ENCODE measurements at regions not wholly inside any gene's neighbourhood (a gene's known extent, or its start where the extent isn't known, plus 50 kb on each side); places are given as distances from the start of the nearest gene placed in this dataset.

DNA sequence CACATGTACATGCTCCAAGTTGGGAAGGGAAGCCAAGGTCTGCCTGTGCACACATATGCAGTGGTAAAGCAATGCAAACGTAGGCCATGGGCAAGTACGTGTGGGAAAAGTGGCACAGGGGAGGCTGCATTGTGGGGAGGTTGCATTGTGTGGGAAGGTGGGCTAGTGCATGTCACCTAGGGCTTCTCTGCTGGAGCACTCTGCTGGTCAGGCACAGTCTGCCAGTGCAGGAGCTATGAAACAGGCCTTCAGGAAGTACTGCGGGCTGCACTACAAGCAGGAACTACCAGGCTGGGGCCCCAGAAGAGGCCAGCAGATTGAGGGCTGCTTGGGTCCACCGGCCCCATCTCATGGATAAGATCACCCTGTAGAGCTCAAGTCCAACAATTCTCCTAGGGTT, 1694.6 kb upstream of the CDH6 start:
- Mint-ChIP-seq H3K4me3 (no peak overlapping the region), H3K27ac (no peak overlapping the region), H3K9me3 (peaks cover 13 to 25% of the 10 kb centered on the region in 2 donors), H3K27me3 (ENCODE audit: low read depth in 2 of 2) (no peaks in the 10 kb centered on the region), H3K36me3 (peaks cover 28% of the 10 kb centered on the region), H3K4me1 (no peaks in the 10 kb centered on the region)
- ATAC-seq = no peak
- Histone ChIP-seq H3K36me3 (ENCODE audit: control insufficient read depth, insufficient read depth, low read length) (no peaks in the 10 kb centered on the region), H3K4me1 (ENCODE audit: control insufficient read depth, insufficient read depth, low read length) (no peaks in the 10 kb centered on the region), H3K27me3 (ENCODE audit: control insufficient read depth, insufficient read depth, low read length) (no peaks in the 10 kb centered on the region), H3K27ac (ENCODE audit: low read length) (no peak overlapping the region), H3K4me3 (ENCODE audit: low read length) (no peak overlapping the region), H3K9me3 (ENCODE audit: control insufficient read depth, insufficient read depth, low read length) (peaks cover 16% of the 10 kb centered on the region)
- intact Hi-C loops (cut with micrococcal nuclease) = no loop called here
- no peak for DNase-seq
- WGBS (ENCODE audit: insufficient coverage) = 93% methylated on average over 4 of the region's 4 CpGs
- TF ChIP-seq, protein P1, sequence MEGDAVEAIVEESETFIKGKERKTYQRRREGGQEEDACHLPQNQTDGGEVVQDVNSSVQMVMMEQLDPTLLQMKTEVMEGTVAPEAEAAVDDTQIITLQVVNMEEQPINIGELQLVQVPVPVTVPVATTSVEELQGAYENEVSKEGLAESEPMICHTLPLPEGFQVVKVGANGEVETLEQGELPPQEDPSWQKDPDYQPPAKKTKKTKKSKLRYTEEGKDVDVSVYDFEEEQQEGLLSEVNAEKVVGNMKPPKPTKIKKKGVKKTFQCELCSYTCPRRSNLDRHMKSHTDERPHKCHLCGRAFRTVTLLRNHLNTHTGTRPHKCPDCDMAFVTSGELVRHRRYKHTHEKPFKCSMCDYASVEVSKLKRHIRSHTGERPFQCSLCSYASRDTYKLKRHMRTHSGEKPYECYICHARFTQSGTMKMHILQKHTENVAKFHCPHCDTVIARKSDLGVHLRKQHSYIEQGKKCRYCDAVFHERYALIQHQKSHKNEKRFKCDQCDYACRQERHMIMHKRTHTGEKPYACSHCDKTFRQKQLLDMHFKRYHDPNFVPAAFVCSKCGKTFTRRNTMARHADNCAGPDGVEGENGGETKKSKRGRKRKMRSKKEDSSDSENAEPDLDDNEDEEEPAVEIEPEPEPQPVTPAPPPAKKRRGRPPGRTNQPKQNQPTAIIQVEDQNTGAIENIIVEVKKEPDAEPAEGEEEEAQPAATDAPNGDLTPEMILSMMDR (IDR thresholded peaks at IDR 0.05) = no peak

DNA sequence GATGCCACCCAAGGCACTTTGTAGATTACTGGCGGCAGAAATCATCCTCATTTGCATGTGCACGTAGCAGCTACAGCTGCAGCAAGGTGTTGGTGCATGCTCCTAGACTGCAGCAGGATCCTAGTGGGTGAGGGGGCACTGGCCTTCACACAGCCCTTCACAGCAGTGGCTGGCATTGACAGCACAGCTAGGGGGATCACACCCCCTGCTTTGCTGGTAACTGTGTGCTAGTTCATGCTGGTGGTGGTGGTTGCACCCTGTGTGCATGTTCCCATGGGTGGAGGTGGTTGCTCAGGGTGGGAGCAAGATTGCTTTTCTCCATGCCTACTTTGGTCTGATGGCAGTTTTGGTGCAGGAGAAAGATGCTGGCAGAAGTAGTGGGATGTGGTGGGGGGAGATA, 1695.1 kb upstream of the CDH6 start:
- Histone ChIP-seq H3K36me3 (ENCODE audit: control insufficient read depth, insufficient read depth, low read length) (no peaks in the 10 kb centered on the region), H3K4me3 (ENCODE audit: low read length) (no peak overlapping the region), H3K27ac (ENCODE audit: low read length) (no peak overlapping the region), H3K9me3 (ENCODE audit: control insufficient read depth, insufficient read depth, low read length) (peaks cover 16% of the 10 kb centered on the region), H3K27me3 (ENCODE audit: control insufficient read depth, insufficient read depth, low read length) (no peaks in the 10 kb centered on the region), H3K4me1 (ENCODE audit: control insufficient read depth, insufficient read depth, low read length) (no peaks in the 10 kb centered on the region)
- Mint-ChIP-seq H3K27ac (no peak overlapping the region), H3K4me3 (no peak overlapping the region), H3K36me3 (peaks cover 28% of the 10 kb centered on the region), H3K27me3 (ENCODE audit: low read depth in 2 of 2) (no peaks in the 10 kb centered on the region), H3K4me1 (no peaks in the 10 kb centered on the region), H3K9me3 (peaks cover 15 to 25% of the 10 kb centered on the region in 2 donors)
- DNase-seq (no peak), ATAC-seq (no peak)
- intact Hi-C loops (cut with micrococcal nuclease) = no loop called here
- TF ChIP-seq, protein P1 (IDR thresholded peaks at IDR 0.05) = no peak
- 89% methylated on average over 2 of the region's 2 CpGs for WGBS (ENCODE audit: insufficient coverage)

- H3K27me3 Mint-ChIP-seq (ENCODE audit: low read depth in 2 of 2) = no peaks in the 10 kb centered on the region
- Histone ChIP-seq H3K4me3 (ENCODE audit: low read length) (no peak overlapping the region), H3K27me3 (ENCODE audit: control insufficient read depth, insufficient read depth, low read length) (no peaks in the 10 kb centered on the region), H3K4me1 (ENCODE audit: control insufficient read depth, insufficient read depth, low read length) (no peaks in the 10 kb centered on the region), H3K27ac (ENCODE audit: low read length) (no peak overlapping the region), H3K9me3 (ENCODE audit: control insufficient read depth, insufficient read depth, low read length) (peaks cover 7% of the 10 kb centered on the region), H3K36me3 (ENCODE audit: control insufficient read depth, insufficient read depth, low read length) (no peaks in the 10 kb centered on the region)
- 100% methylated on average over 1 of the region's 3 CpGs for WGBS (ENCODE audit: insufficient coverage)
- DNase-seq (no peak), ATAC-seq (no peak)
- intact Hi-C loops (cut with micrococcal nuclease) = no loop called here
- H3K4me3 Mint-ChIP-seq = no peak overlapping the region
- H3K36me3 Mint-ChIP-seq = peaks cover 12% of the 10 kb centered on the region
- H3K4me1 Mint-ChIP-seq = no peaks in the 10 kb centered on the region
- peaks cover 10 to 29% of the 10 kb centered on the region in 2 donors for H3K9me3 Mint-ChIP-seq
- H3K27ac Mint-ChIP-seq = no peak overlapping the region
- TF ChIP-seq, protein P1 (IDR thresholded peaks at IDR 0.05) = no peak
Measured at GRCh38 chr5:29485333-29485732, 1708.2 kb upstream of the CDH6 start.

GRCh38 chr5:29469581-29469980, 1723.9 kb upstream of the CDH6 start:
- Mint-ChIP-seq H3K4me1 (no peaks in the 10 kb centered on the region), H3K4me3 (no peak overlapping the region), H3K36me3 (peaks cover 5% of the 10 kb centered on the region), H3K27ac (no peak overlapping the region), H3K27me3 (ENCODE audit: low read depth in 2 of 2) (no peaks in the 10 kb centered on the region), H3K9me3 (peaks cover 7 to 27% of the 10 kb centered on the region in 2 donors)
- TF ChIP-seq, protein P1 (IDR thresholded peaks at IDR 0.05) = no peak
- DNase-seq (no peak), ATAC-seq (no peak)
- Histone ChIP-seq H3K4me1 (ENCODE audit: control insufficient read depth, insufficient read depth, low read length) (no peaks in the 10 kb centered on the region), H3K27ac (ENCODE audit: low read length) (no peak overlapping the region), H3K36me3 (ENCODE audit: control insufficient read depth, insufficient read depth, low read length) (no peaks in the 10 kb centered on the region), H3K4me3 (ENCODE audit: low read length) (no peak overlapping the region), H3K9me3 (ENCODE audit: control insufficient read depth, insufficient read depth, low read length) (peaks cover 8% of the 10 kb centered on the region), H3K27me3 (ENCODE audit: control insufficient read depth, insufficient read depth, low read length) (no peaks in the 10 kb centered on the region)
- intact Hi-C loops (cut with micrococcal nuclease) = no loop called here
- no CpG with 5 or more reads among the region's 1 CpG for WGBS (ENCODE audit: insufficient coverage)
